Astrocyte of the hippocampus (primary cell): ENCODE measurements at regions not wholly inside any gene's neighbourhood (a gene's known extent, or its start where the extent isn't known, plus 50 kb on each side); places are given as distances from the start of the nearest gene placed in this dataset.

Source experiments
- DNase-seq: peaks from one replicate; pipeline ENCODE4 v3.0.0; 2011; ENCODE audit warnings: low read depth, low spot score

GRCh38 chr16:65572156-65572555, 450.3 kb upstream of the CDH11 start:
- DNase-seq, result peak; percentile 66

GRCh38 chr16:65570261-65570660, 448.4 kb upstream of the CDH11 start:
- no peak for DNase-seq

- no peak for DNase-seq
Measured at GRCh38 chr16:65559846-65560245, 438.0 kb upstream of the CDH11 start.

- DNase-seq, result peak; percentile 10
Measured at GRCh38 chr16:65549689-65550088, 427.8 kb upstream of the CDH11 start.

- DNase-seq, result no peak
Measured at GRCh38 chr16:65548470-65548869, 426.6 kb upstream of the CDH11 start.

GRCh38 chr16:65547772-65548446, 426.0 kb upstream of the CDH11 start:
- peak; percentile 93 for DNase-seq

- peak; percentile 43 for DNase-seq
Measured at GRCh38 chr16:65546353-65546791, 424.5 kb upstream of the CDH11 start.

GRCh38 chr16:65545413-65545956, 423.6 kb upstream of the CDH11 start:
- DNase-seq, result no peak

GRCh38 chr16:65543781-65544740, 422.2 kb upstream of the CDH11 start:
- no peak for DNase-seq

- no peak for DNase-seq
Measured at GRCh38 chr16:65541646-65542045, 419.8 kb upstream of the CDH11 start.

GRCh38 chr16:65540901-65541300, 419.0 kb upstream of the CDH11 start:
- DNase-seq, result no peak

GRCh38 chr16:65538976-65539375, 417.1 kb upstream of the CDH11 start:
- DNase-seq, result peak; percentile 39

- DNase-seq, result no peak
Measured at GRCh38 chr16:65537336-65537735, 415.5 kb upstream of the CDH11 start.

- DNase-seq, result no peak
Measured at GRCh38 chr16:65534121-65534528, 412.3 kb upstream of the CDH11 start.

GRCh38 chr16:65532846-65533245, 411.0 kb upstream of the CDH11 start:
- no peak for DNase-seq

GRCh38 chr16:65532258-65532657, 410.4 kb upstream of the CDH11 start:
- DNase-seq, result no peak

GRCh38 chr16:65531475-65531874, 409.6 kb upstream of the CDH11 start:
- no peak for DNase-seq

- no peak for DNase-seq
Measured at GRCh38 chr16:65525707-65526106, 403.8 kb upstream of the CDH11 start.

GRCh38 chr16:65524997-65525396, 403.1 kb upstream of the CDH11 start:
- peak; percentile 68 for DNase-seq

GRCh38 chr16:65524231-65524630, 402.4 kb upstream of the CDH11 start:
- DNase-seq, result no peak

- no peak for DNase-seq
Measured at GRCh38 chr16:65523283-65523944, 401.6 kb upstream of the CDH11 start.

GRCh38 chr16:65522412-65522811, 400.5 kb upstream of the CDH11 start:
- no peak for DNase-seq
